Thyroid gland (tissue), 4 donors: ENCODE measurements at regions not wholly inside any gene's neighbourhood (a gene's known extent, or its start where the extent isn't known, plus 50 kb on each side); places are given as distances from the start of the nearest gene placed in this dataset.

Experiments used
- DNase-seq, 2 donors: peaks; one replicate each; pipeline ENCODE4 v3.0.0-alpha.2; 2019
- H3K27ac ChIP-seq, 3 donors: fragments of 200-600 bp; sonication (generic); 1 replicate in 2 of 3; 2 replicates in 1 of 3; pipeline ENCODE4 v1.5.1; 2016 to 2019; ENCODE audit warnings: mild to moderate bottlenecking in 1 of 3, moderate library complexity in 1 of 3
- H3K27me3 ChIP-seq: fragments of 200-600 bp; sonication (generic); one replicate; pipeline ENCODE4 v1.5.1; 2019
- H3K36me3 ChIP-seq, 2 donors: fragments of 200-600 bp; sonication (generic); one replicate each; pipeline ENCODE4 v1.5.1; 2016 to 2019
- H3K4me1 ChIP-seq, 2 donors: fragments of 200-600 bp; sonication (generic); one replicate each; pipeline ENCODE4 v1.5.1; 2017 to 2019
- H3K4me3 ChIP-seq, 3 donors: fragments of 200-600 bp; sonication (generic); replicated peaks in 1 of 3; 1 replicate in 2 of 3; 2 replicates in 1 of 3; pipeline ENCODE4 v1.5.1; 2016; ENCODE audit warnings: mild to moderate bottlenecking in 1 of 3
- H3K9me3 ChIP-seq: fragments of 200-600 bp; sonication (generic); one replicate; pipeline ENCODE4 v1.5.1; 2017
- CTCF ChIP-seq, 6 experiments: fragments of 200-600 bp in 3 of 6; fragments of 450-650 bp in 3 of 6; sonication (generic) in 3 of 6; IDR thresholded peaks; one replicate each; pipeline ENCODE4 v1.5.1; 2016 to 2019; ENCODE audit warnings: antibody characterized with exemption in 6 of 6, mild to moderate bottlenecking in 2 of 6, inconsistent platforms in 1 of 6, moderate library complexity in 1 of 6
- POLR2A ChIP-seq, 2 donors: fragments of 450-650 bp; IDR thresholded peaks; one replicate each; pipeline ENCODE4 v1.6.1; 2017; ENCODE audit warnings: antibody characterized with exemption in 2 of 2, mild to moderate bottlenecking in 2 of 2, moderate library complexity in 1 of 2
- whole genome bisulfite sequencing, 2 donors: methylation state at CpG; one replicate each; pipeline ENCODE4 v1.1.5; 2017; 5-methylcytosine and 5-hydroxymethylcytosine counted together
- intact Hi-C: fragments of 100-400 bp; cut with DNase I; formaldehyde crosslinking; loops from one replicate; pipeline ENCODE4 v1.15.1; 2023

GRCh38 chr16:73177729-73178295, 129.9 kb upstream of the ZFHX3 start:
- intact Hi-C loops = loop anchor here (10.0 kb wide), 1 partner anchor 113 kb away; no protein-coding TSS in a partner anchor
- Histone ChIP-seq H3K4me1 (peaks cover 6 to 7% of the 10 kb centered on the region in 2 donors), H3K27ac (no peak overlapping the region), H3K36me3 (no peaks in the 10 kb centered on the region), H3K4me3 (no peak overlapping the region), H3K27me3 (no peaks in the 10 kb centered on the region), H3K9me3 (no peaks in the 10 kb centered on the region)
- TF ChIP-seq CTCF (IDR thresholded peaks at IDR 0.05) (no peak), POLR2A (IDR thresholded peaks at IDR 0.05) (no peak)
- WGBS, 2 donors = 86 to 94% methylated on average over 8 of the region's 8 CpGs
- no peak for DNase-seq

GRCh38 chr16:73176577-73177013, 128.7 kb upstream of the ZFHX3 start:
- DNase-seq = peak; percentile 20

GRCh38 chr16:73172973-73173709, 125.2 kb upstream of the ZFHX3 start:
- Histone ChIP-seq H3K27me3 (no peaks in the 10 kb centered on the region), H3K4me1 (peaks cover 6 to 22% of the 10 kb centered on the region in 2 donors), H3K4me3 (no peak overlapping the region), H3K36me3 (no peaks in the 10 kb centered on the region), H3K9me3 (no peaks in the 10 kb centered on the region), H3K27ac (peak overlapping the region in 2 of 3 donors; percentile 38 to 45)
- TF ChIP-seq CTCF (IDR thresholded peaks at IDR 0.05) (no peak), POLR2A (IDR thresholded peaks at IDR 0.05) (no peak)
- no peak for DNase-seq
- 51 to 59% methylated on average over 18 of the region's 18 CpGs for WGBS, 2 donors
- intact Hi-C loops = loop anchor here (10.0 kb wide), 1 partner anchor 108 kb away; no protein-coding TSS in a partner anchor

More at GRCh38 chr16:73176577-73177013, 128.7 kb upstream of the ZFHX3 start:
- no peaks in the 10 kb centered on the region for H3K9me3 ChIP-seq
- 60 to 65% methylated on average over 2 of the region's 2 CpGs for WGBS, 2 donors
- no peaks in the 10 kb centered on the region for H3K27me3 ChIP-seq
- H3K27ac ChIP-seq = no peak overlapping the region
- TF ChIP-seq POLR2A (IDR thresholded peaks at IDR 0.05) (no peak), CTCF (IDR thresholded peaks at IDR 0.05) (peak in 2 of 6 experiments; percentile 31 to 39)
- H3K4me1 ChIP-seq = peaks cover 6 to 17% of the 10 kb centered on the region in 2 donors
- H3K4me3 ChIP-seq = no peak overlapping the region
- intact Hi-C loops = loop anchor here (10.0 kb wide), 1 partner anchor 112 kb away; no protein-coding TSS in a partner anchor
- no peaks in the 10 kb centered on the region for H3K36me3 ChIP-seq

- WGBS, 2 donors = 30 to 35% methylated on average over 23 of the region's 23 CpGs
- no peaks in the 10 kb centered on the region for H3K36me3 ChIP-seq
- peak overlapping the region; percentile 12 to 65 (median 29) for H3K27ac ChIP-seq
- DNase-seq = peak; percentile 70 to 76
- H3K9me3 ChIP-seq = no peaks in the 10 kb centered on the region
- TF ChIP-seq POLR2A (IDR thresholded peaks at IDR 0.05) = no peak
- TF ChIP-seq CTCF (IDR thresholded peaks at IDR 0.05) = peak in 4 of 6 experiments; percentile 1 to 64 (median 28)
- intact Hi-C loops = loop anchor here (10.0 kb wide), 1 partner anchor 108 kb away; no protein-coding TSS in a partner anchor
- peaks cover 6 to 22% of the 10 kb centered on the region in 2 donors for H3K4me1 ChIP-seq
- no peaks in the 10 kb centered on the region for H3K27me3 ChIP-seq
- H3K4me3 ChIP-seq = no peak overlapping the region
These were observed 124.5 kb upstream of the ZFHX3 start for GRCh38 chr16:73172241-73172972.
